HG02642 (cell line): ENCODE measurements at regions not wholly inside any gene's neighbourhood (a gene's known extent, or its start where the extent isn't known, plus 50 kb on each side); places are given as distances from the start of the nearest gene placed in this dataset.
"Not testable (repeated sequence)": the region's sequence is repeated elsewhere in the genome, so short reads cannot be mapped to it uniquely, and the experiment has no call there.

Experiments
- ATAC-seq: cut with Tn5 transposase; IDR thresholded peaks from one replicate; pipeline ENCODE4 v1.9.1; 2021; ENCODE audit warnings: mild to moderate bottlenecking; ENCODE audit not compliant: unreplicated experiment, poor library complexity

GRCh38 chr18:71431689-71432088 lies 1112.5 kb downstream of the CBLN2 start:
- ATAC-seq: no peak

GRCh38 chr18:71431171-71431570 lies 1113.0 kb downstream of the CBLN2 start:
- ATAC-seq: no peak

- ATAC-seq: no peak
Observed at GRCh38 chr18:71426441-71426840, 1117.7 kb downstream of the CBLN2 start.

GRCh38 chr18:71405169-71405809 lies 1116.4 kb downstream of the SOCS6 start:
- no peak for ATAC-seq

- ATAC-seq: no peak
Observed at GRCh38 chr18:71403501-71403900, 1114.7 kb downstream of the SOCS6 start.

- no peak for ATAC-seq
Observed at GRCh38 chr18:71398531-71398930, 1109.7 kb downstream of the SOCS6 start.

- no peak for ATAC-seq
Observed at GRCh38 chr18:71388148-71388547, 1099.3 kb downstream of the SOCS6 start.

- ATAC-seq: no peak
Observed at GRCh38 chr18:71374294-71375000, 1085.6 kb downstream of the SOCS6 start.

GRCh38 chr18:71371951-71372605 lies 1083.2 kb downstream of the SOCS6 start:
- no peak for ATAC-seq

GRCh38 chr18:71370671-71371445 lies 1082.0 kb downstream of the SOCS6 start:
- no peak for ATAC-seq

- no peak for ATAC-seq
Observed at GRCh38 chr18:71370095-71370494, 1081.2 kb downstream of the SOCS6 start.

- ATAC-seq: no peak
Observed at GRCh38 chr18:71362140-71362539, 1073.3 kb downstream of the SOCS6 start.

GRCh38 chr18:71355599-71355998 lies 1066.8 kb downstream of the SOCS6 start:
- ATAC-seq: not testable (repeated sequence)

GRCh38 chr18:71352618-71353017 lies 1063.8 kb downstream of the SOCS6 start:
- ATAC-seq: no peak

GRCh38 chr18:71336576-71337210 lies 1047.8 kb downstream of the SOCS6 start:
- ATAC-seq: no peak

GRCh38 chr18:71329563-71329962 lies 1040.7 kb downstream of the SOCS6 start:
- no peak for ATAC-seq

- no peak for ATAC-seq
Observed at GRCh38 chr18:71329114-71329513, 1040.3 kb downstream of the SOCS6 start.

GRCh38 chr18:71327850-71328249 lies 1039.0 kb downstream of the SOCS6 start:
- no peak for ATAC-seq

GRCh38 chr18:71327441-71327840 lies 1038.6 kb downstream of the SOCS6 start:
- no peak for ATAC-seq

- no peak for ATAC-seq
Observed at GRCh38 chr18:71326826-71327225, 1038.0 kb downstream of the SOCS6 start.
